GM19438 (cell line): ENCODE measurements at regions not wholly inside any gene's neighbourhood (a gene's known extent, or its start where the extent isn't known, plus 50 kb on each side); places are given as distances from the start of the nearest gene placed in this dataset.

ENCODE experiments used
- ATAC-seq: cut with Tn5 transposase; IDR thresholded peaks from one replicate; pipeline ENCODE4 v1.9.1; 2021; ENCODE audit warnings: low read depth; ENCODE audit not compliant: unreplicated experiment

DNA sequence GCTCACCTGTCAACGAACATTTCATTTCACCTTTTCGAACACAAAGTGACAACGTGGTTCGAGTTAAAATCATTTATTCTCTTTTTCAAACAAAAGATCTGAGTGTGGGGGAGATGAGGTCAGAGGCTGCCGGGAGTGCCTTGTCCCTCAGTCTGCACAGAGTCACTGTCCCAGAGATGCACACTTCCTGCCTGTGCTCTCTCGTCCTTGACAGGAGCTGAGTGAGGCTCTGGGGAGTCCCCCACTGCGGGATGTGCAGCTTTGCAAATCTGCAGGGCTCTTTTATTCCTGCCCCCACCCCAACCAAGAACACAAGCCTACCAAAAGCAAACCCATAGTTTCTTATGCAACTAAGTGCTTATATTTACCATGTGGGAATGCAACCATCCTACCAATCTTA, 497.8 kb downstream of the EIPR1 start:
- ATAC-seq, result peak; percentile 100

DNA sequence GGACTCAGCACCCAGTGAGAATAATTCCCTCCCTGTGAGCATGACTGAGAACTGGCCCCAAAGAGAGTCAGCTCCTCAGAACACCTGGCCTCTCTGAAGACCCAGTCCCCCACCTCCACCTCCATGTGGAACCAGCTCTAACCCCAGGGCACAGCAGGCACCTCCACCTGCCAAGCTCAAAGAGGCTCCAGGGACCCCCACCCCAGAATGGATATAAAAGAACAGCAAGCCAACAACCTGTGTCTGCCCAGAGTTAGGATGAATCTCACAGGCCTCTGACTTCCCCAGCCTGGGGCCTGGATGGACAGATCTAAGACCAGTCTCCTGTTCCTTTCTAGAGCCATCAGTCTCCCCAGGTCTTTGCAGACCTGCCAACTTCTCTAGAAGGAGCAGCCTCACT, 498.5 kb downstream of the EIPR1 start:
- no peak for ATAC-seq

DNA sequence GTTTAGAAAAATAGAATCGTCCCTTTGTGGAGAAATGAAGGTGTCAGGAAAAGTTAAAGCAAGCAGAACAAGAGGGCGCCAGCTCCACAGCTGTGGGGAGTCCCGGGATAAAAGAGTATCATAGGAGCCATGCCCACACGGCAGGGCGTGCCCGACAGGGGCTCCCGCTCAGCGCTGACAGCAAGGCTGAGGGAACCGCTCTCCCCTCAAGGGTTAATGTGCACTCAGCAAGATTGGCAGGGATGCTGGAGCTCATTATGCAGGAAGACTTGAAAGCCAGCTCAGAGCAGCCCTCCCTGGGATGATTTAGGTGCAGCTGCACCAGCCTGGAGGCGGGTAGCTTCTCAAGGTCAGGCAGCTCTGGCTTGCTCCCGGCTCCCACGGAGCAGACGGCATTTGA, 500.2 kb downstream of the EIPR1 start:
- ATAC-seq, result no peak

DNA sequence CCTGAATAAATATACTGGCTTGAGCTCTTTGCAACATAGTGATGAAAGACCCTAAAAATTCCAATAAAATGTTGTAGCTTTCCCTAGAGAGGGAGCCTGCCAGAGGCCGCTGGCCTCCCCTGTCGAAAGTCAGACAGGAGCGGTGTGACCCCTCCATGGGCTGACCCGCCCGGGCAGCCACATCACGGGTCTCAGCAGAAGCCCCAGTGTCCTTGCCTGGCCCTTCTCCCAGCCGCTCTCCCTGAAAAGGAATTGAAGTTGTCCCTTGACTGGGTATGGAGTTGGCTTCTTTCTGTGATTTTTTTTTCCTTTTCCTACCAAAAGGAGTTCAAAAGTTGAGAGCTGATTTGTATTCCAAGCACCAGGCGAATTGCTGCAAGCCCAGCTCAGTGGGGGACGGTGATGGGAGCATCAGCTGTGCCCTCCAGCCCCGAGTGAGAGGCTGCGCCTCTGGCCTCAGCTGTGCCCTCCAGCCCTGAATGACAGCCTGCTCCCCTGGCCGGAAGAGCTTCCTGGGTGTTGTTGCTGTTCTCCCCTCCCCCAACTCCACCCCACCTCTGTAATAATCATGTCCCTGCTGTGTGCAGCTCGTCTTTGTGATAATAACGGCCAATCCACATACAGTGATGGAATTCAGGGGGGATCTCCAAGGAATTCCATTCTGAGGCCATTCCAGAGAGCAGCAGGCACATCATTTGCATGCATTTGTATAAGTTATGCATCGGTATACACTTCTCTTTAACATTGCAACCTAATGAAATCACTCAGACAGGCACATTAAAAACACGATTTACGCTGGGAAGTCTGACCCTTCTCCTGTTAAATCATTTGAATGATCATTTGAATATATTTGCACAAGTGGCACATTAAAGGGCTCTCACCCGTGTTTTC, 501.0 kb downstream of the EIPR1 start:
- ATAC-seq, result no peak

DNA sequence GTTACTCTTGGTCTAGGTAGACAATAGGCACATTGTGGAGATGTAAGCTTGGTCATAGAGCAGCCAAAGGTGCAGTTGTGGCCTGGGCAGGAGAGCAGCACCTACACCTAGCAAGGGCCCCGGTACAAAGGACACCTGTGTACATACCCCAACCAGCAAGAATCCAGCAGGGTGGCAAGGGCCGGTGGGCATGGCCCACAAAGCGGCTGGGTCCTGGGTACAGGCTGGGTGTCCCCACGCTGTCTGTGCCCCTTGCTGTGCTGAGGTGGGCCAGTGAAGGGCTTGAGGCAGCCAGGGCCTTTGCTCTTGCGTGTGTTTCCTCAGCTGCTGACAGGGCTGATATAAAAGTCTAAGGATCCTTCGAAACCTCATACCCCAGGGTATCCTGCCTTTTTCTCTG, 501.8 kb downstream of the EIPR1 start:
- ATAC-seq, result no peak

DNA sequence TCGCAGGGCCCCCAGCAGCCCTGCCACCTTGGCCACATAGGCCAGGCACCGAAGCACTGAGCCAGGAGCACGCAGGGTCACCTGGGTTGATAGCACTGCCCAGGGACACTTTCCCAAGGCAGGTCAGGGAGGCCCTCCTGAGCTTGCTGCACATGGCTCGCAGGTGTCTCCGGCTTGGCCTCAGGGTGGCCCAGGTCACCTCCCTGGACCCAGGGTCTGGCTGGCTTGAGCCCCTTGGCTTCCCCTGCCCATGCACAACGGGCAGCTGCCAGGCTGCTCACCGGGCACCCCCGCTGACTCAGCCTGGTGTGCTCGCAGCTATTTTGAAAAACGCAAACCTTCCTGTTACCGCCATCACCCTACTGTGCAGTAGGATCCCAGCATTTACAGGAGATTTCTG, 502.3 kb downstream of the EIPR1 start:
- no peak for ATAC-seq

DNA sequence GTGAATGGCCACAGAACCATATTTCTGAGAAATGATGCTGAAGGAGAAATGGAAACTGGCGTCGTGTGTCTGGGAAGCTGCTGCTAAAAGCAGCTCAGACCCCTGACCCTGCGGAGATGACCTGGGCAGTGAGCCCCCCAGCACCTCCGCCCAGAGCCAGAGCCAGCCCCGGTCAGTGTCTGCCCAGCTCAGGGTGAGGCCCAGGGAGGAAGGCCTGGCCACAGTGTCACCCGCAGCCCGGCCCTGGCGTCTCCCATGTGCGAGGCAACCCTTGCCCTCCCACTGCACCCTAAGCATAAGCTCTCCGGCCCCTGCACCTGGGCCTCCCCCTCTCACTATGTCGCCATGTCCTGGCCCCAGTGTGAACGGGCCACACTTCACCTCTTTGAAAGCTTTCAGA, 502.8 kb downstream of the EIPR1 start:
- ATAC-seq, result no peak

DNA sequence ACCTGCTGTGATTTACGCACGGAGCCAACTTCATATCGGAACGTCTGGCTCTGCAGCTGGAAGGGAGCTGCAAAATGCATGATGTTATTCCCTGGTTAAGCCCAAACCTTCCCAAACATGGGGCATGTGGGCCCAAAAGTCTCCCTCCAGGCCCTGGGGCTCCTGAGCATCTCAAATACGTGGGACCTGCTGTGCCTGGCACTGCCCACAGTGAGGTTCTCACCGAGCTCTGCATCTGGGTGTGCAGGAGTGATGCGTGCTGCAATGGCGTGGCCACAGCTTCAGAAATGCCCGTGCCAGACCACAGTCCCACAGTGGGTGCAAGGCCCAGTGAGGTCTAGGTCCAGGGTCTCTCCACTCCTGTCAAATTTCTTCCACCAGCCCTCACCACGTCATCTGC, 503.3 kb downstream of the EIPR1 start:
- no peak for ATAC-seq

DNA sequence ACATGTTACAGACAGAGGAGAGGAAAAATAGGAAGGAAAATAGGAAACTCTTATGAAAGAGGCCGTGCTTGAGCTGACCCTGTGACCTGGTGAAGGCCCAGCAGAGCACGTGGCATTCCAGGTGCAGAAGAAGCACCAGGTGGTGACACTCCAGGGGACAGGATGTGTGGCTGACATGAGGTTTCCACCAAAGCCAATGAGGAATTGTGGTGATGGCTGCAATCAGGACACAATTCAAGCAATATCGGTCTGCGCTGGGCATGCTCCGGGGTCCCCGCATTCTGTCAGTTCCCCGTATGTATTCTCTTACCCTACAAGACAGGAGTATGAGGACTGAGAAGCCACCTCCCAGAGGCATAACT, 504.2 kb downstream of the EIPR1 start:
- no peak for ATAC-seq

DNA sequence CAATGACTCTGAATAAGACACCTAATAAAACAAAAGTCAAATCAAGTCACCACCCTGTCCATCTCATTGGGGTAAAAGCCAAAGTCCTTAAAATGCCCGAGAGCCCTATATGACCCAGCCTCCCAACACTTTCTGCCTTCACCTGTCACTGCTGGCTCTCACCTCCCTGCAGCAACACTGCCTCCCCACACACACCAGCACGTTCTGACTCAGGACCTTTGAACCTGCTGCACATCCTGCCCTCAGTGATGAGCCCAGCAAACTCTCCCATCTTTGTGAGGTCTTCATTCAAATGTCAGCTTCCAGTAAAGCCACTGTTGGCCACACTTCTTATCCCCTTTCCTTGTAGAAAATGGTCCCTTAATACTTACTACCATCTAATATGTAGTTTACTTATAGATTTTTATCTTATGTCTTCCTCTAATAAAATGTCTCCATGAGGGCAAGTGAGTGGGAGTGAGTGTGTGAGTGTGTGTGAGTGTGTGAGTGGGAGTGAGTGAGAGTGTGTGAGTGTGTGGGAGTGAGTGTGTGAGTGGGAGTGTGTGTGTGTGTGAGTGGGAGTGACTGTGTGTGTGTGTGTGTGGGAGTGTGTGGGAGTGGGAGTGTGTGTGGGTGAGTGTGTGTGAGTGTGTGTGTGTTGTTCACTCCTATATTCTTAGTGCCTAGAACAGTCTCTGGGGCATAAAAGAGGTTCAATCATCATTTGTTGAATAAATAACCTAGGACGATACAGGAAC, 504.7 kb downstream of the EIPR1 start:
- ATAC-seq, result no peak

DNA sequence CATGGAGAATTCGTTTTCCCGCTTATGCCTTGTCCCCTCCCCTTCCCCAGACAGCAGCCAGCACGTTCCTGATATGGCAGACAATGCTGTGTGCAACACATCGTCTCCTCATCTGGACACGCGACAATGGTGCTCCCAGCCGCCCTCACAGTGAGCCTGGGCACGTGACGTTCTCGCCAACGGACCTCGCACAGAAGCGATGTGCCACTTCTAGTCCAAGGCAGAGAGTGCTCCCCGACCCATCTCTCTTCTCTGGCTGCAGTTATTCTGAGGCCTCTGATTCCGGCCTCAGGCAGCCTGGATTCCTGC, 505.4 kb downstream of the EIPR1 start:
- ATAC-seq, result no peak

DNA sequence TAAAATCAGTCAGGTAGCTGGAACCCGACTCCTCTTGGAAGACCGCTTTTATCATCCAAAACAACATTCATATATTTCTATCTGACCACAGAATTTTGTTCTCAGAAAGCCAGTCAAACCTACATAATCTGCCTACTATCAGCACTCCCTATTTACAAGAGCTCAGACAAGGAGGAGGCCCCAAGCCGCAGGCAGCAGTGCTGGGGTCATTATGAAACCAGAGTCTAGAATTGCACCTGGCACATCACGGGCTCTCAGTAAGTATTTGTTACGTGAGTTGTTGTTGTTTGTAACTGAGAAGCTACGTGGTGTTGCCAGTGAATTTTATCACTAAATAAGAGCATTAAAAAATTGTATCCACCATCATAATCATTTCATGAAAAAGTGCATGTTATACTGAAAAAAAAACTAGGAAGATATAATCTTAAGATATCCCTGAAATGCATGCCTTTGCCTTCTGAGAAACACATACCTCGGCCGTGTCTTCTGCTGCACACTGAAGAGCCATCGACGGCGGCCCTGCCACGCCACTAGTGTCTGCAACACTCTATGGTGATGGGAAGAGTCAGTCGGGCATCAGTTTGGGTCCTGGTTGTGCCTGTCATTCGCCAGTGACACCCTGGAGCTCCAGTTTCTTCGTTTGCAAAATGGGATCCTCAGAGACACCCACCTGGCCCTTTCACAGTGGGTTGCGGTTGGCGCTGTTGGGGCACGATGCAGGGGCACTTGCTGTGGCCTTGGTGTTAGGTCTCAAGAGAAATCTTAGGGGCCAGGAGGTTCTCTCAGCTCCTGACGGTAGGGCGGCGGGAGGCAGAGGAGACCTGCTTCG, 505.9 kb downstream of the EIPR1 start:
- ATAC-seq, result no peak

DNA sequence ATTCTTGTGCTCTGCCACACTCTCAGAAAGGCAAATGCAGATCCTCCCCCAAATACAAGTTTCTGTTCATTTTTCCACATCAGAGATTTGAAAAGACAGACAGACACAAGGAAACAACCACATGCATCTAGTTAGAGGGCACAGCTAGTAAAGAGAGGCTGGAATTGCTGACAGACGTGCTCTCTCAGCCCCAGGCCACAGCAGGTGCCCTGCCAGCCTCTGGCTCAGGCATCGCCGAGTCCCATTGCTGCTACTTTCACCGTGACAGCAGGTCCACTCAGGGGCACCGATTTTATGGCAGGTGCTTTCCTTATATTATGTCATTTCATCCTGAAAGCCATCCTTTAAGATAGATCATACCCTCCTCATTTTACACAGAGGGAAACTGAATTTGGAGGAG, 507.5 kb downstream of the EIPR1 start:
- ATAC-seq, result no peak

DNA sequence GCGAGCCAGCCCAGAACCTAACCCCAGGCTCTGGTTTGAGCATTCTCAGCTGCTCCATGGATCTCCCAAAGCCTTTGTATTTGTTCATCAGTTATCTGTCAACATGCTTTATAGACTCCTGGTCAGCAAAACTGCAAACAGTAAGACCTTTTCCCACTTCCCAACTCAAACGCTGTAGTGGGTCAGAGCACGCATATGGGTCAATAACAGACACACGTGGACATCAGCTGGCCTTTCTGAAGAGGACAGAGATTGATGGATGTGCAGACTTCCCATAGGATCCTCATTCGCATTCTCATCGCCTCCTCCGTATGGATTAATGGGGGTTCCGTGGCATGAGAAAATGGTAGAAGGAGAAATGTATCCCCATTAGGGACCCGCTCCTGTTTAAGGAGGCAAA, 508.1 kb downstream of the EIPR1 start:
- no peak for ATAC-seq

DNA sequence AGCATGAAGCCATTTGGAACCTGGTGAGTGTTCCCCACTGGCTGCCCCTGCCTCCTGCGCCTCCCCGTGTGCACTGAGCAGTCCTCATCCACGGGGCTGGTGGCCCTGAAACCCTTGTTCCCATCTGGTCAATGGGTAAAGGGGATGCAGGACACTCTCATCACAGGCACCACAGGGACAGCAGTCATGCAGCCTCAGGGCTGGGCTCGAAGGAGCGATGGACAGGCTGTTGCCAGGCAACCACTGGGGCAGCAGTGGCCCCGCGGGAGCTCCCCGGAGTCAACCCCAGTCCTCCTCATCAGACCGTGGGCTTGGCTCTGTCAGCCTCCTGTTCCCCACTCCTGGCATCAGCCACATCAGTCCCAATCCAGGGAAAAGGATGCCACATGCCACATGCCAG, 509.5 kb downstream of the EIPR1 start:
- no peak for ATAC-seq

DNA sequence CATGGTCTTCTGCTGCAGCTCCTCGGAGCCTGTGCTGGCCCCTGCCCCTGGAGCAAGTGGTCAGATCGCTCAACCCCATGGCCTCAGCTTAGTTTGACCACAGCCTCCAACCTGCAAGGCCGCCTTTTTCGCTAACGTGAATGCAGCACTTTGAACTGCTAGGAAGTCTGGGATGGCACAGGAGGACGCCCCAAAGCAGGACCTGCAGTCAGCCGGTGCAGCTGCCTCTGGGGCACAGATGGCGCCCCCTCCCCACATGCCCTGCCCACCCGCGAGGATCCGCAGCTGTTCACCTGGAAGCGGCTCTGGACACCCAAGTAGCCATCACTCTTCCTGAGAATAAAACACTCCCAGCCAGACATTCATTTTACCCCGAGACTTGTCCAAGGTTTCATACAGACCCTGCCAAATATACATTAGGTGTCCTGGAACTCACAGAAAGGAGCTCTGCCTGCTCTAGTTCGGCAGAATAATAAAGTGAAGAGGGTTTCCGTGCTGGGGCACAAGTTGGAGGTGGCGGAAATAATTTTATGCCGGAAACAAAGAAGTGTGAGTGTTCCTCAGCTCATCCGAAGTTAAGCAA, 510.1 kb downstream of the EIPR1 start:
- ATAC-seq, result no peak

DNA sequence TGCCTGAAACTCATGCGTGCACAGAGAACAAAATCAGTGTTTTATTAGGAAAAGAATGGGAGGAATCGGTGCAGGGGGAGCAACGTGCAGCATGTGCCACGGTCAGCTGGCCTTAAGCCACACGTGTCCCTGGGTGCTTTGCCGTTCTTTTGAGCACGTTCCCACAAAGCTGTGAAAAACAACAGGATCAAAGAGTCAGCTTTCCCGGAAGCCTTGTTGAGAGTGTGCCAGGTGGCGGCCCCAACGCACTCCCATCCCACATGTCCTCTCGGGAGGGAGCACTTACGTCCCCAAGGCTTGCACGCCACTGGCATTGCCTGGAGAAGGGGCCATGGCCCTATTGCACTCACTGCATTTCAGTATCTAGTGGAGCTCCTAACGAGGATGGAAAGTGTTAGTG, 511.2 kb downstream of the EIPR1 start:
- no peak for ATAC-seq

DNA sequence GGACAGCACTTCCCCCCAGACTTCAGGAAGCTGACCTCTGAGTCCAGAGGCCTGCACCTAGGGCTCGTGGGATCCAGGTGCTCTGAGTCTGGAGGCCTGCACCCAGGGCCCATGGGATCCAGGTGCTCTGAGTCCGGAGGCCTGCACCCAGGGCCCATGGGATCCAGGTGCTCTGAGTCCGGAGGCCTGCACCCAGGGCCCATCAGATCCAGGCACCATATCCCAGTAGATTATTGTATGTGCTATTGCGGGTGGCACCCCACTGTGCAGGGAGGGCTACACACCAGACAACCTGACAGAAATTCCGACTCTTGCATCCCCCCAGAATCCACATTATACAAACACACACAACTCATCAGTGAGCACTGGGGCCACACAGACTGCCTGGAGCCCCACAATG, 515.2 kb downstream of the EIPR1 start:
- ATAC-seq, result no peak

DNA sequence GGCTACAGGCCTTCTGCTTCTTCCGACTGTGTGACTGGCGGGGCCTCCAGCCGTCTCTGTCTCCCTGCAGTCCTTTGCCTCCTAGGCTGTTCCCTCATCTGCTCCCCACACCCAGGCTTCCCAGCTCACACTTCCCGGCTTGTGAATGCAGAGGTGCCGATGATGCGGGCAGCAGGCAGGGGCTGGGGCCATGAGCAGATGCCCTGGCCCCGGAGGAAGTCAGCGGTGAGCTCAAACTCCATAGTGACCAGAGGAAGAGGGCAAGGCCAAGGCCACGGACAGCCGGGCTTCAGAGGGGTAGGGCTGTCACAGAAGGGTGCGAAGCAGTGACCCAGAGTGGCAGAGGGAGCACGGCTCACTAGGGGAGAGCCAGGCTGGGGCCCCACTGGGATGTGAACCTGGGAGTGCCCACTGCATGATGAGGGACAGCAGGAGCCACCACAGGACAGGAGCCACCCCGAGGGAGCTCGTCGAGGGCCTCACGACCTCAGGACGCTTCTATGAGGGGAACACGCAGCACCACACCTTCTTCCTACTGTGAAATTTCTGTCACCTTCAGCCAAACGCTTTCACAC, 515.9 kb downstream of the EIPR1 start:
- no peak for ATAC-seq

DNA sequence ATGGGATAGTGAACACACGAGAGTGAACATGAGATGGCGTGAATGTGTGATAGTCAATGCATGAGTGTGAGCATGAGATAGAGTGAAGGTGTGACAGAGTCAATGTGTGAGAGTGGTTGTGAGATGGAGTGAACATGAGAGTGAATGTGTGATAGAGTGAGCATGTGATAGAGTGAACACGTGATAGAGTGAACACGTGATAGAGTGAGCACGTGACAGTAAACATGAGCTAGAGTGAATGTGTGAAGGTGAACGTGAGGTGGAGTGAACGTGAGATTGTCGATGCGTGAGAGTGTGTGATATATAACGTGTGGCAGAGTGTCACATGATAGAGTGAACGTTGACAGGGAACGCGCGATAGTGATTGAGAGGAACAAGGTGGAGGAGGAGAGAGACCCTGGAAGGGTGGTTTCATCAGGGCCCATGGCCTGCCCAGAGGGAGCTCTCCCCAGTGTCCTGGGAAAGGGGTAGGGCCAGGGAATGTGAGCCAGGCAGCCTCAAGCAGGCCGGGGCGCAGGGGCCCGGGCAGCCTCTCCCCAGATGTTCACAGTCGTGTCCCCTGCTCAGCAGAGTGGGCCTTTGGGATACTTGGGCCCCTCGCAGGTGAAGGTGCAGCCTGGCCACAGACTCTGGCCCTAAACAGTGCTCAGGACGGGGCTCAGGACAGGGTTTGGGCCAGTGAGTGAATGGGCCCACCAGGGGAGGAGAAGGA, 516.9 kb downstream of the EIPR1 start:
- ATAC-seq, result no peak
